NCI-H2081 (cell line): ENCODE measurements at regions not wholly inside any gene's neighbourhood (a gene's known extent, or its start where the extent isn't known, plus 50 kb on each side); places are given as distances from the start of the nearest gene placed in this dataset.
"Not testable (repeated sequence)": the region's sequence is repeated elsewhere in the genome, so short reads cannot be mapped to it uniquely, and the experiment has no call there.

Source experiments
- DNase-seq, 2 experiments: peaks; one replicate each; lab custom pipeline; 2025; lab: John Stamatoyannopoulos, UW

- no peak for DNase-seq
Measured at GRCh38 chr1:177891809-177892208, 78.0 kb downstream of the SEC16B start.

DNA sequence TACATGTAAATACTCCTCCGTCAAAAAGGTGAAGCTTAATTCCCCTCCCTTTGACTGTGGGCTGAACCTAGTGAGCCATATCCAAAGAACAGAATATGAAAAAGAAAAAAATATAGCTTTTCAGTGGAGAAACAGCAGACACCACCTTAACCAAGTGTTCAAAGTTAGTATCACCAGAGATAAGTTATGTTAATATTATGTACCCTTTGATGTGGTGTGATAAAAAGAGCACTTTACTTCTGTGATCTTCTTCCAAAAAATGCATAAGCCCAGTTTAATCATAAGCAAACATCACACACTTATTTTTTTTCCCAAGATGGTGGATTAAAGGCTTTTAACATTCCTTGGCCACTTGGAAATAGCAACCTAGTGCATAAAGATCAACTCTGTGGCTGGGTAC lies 79.4 kb downstream of the SEC16B start:
- no peak for DNase-seq

GRCh38 chr1:177884479-177885021 lies 85.3 kb downstream of the SEC16B start:
- DNase-seq, result no peak

GRCh38 chr1:177883581-177883980 lies 86.3 kb downstream of the SEC16B start:
- DNase-seq, result no peak

DNA sequence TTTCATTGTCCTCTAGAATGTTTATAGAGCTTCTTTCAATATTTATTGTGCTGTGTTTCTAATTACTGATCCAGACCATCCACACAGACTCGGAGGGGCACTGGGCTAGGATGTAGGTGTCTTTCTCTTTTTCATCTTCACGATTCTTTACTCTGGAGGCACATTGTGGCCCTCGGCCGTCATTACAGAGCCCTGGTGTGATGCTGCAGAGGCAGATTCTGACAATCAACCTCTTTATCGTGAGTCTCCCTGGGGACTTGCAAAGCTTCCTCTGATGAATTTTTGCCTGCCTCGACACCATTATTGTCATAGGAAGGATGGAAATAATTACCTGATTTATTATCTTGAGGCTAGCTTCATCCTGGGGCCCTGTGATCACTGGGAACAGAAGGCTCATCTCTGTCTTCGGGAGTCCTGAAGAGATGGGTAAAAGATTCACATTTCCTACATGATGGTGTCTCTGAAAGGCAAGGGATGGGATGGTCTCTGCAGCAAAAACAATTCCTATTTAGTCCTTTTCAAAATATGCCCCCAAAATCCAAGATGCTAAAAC lies 89.4 kb downstream of the SEC16B start:
- DNase-seq, result no peak

DNA sequence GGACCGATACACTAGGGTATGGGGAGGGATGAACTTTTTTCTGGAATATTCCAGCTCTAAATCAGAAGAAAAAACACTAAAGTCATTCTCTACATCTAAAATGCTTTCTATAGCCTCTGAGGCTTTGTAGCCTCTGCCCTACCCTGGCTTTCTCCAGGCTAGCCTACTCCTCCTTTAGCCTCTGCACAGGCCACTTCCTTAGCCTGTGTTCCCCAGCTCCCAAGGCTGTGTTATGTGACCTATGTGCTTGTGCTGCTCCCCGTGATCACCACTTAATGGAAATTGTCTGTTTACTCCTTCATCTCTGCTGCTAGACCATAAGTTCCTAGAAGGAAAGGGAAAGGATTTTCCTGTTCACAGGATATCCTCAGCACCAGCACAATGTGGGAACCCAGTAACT lies 92.8 kb downstream of the SEC16B start:
- no peak for DNase-seq

DNA sequence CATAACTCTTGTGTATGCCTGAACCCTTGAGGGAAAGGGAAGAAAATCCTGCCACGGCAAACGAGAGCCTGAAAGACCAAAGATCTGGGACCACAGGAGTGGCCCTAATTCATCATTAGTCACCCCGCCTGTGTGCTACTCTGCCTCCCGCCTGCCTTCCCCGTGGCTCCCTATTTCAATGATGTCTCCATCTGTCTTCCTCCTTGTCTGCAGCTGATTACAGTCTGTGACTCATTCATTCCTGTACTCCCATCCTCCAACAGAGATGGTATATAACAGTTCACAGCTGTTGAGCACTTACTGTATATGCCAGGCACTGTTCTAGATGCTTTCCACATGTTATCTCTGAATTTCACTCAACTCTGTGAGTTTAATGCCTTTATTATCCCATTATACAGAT lies 96.6 kb downstream of the SEC16B start:
- DNase-seq, result no peak

DNA sequence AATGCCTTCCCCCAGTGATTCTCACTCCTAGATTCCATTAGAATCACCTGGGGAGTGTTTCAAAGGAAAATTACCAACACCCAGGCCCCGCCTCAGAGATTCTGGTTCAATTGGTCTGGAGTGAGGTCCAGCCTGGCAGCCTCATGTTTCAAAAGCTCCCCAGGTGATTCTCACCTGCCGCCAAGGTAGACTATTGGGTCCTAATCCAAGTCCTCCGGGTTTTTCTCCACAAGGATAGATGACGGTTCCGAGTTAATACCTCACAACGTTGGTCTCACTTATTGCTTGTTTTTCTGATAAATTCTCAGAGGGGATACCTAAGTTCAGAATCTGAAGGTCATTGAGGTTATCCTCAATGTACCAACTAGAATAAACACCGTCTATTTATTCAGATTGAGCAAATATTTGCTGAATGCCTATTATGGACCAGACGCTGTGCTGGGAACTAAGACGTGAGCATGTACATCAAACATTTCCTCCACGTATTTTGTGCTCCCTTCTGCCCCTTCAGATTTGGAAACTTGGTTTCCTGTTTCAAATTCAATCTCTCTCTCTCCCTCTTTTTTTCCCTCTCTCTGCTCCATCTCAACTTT lies 97.5 kb downstream of the SEC16B start:
- DNase-seq, result peak in 1 of 2 experiments; percentile 40

- no peak for DNase-seq
Measured at GRCh38 chr1:177871613-177872307, 98.1 kb downstream of the SEC16B start.

GRCh38 chr1:177869586-177869985 lies 100.3 kb downstream of the SEC16B start:
- DNase-seq, result no peak

GRCh38 chr1:177869011-177869410 lies 100.8 kb downstream of the SEC16B start:
- DNase-seq, result not testable (repeated sequence)

DNA sequence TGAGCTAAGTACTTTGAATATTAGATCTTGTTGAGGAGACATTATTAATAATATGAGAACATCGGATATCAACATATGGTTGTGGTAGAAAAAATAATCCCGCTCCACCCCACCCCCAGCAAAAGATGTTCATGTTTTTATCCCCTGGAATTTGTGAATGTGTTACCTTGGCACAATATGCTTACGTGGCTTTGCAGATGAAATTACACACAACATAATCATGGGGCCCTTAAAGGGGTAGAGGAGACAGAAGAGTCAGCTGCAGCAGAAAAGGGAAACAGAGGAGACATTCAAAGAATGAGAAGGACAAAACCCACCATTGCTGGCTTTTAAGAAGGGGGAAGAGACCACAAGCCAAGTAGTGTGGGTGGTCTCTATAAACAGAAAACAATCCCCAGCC lies 104.1 kb downstream of the SEC16B start:
- DNase-seq, result no peak

DNA sequence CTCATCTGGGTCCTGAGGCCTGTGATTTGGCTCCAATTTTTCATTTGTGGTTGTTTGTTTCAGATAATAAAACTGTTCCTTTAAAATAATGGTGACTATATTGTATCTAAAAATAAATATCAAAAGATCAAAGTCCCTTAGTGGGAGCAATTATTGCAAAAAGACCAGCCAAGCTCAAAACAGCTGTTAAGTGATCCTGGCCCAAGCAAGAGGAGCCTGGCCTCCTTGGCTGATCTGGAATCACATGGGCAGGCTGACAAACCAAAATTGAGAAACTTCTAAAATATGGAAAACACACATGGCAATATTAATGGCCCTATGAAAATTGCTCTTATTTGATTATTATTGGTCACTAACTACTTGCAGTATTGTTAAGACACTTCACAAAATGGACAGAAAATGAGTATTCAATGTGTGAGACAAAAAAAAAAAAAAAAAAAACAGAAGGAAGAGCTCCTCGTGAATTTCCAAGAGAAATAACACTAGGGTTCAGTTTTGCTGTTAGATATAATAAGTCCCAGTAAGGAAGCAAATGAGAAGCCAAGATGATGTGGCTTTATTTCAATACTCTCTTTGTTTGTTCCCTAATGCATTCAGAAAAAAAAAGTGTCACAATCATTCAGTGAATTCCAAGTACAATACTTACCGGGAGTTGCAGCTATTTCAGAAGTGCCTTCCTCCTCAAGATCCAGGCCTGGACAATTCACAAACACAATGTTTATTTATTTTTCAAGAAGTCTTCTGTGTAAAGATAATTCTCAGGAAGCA lies 105.1 kb downstream of the SEC16B start:
- DNase-seq, result no peak

DNA sequence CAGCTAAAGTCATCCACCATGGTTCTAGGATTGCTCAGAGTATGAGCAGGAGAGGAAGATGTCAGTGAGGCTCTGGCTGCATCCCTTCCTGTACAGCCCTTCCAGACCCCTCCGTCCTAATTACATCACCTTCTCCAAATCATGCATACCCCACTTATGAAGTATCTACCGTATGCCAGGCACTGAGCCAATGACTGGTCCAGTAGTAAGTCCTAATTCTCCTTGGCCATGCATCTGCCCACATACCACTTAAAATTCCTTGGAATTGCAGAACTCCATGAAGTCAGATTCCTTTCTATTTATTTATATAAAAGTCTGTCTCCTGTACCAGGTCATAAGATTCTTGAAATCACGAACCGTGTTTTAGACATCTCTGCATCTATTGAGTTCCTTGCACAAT lies 106.1 kb downstream of the SEC16B start:
- no peak for DNase-seq

- no peak for DNase-seq
Measured at GRCh38 chr1:177862916-177863315, 106.9 kb downstream of the SEC16B start.

DNA sequence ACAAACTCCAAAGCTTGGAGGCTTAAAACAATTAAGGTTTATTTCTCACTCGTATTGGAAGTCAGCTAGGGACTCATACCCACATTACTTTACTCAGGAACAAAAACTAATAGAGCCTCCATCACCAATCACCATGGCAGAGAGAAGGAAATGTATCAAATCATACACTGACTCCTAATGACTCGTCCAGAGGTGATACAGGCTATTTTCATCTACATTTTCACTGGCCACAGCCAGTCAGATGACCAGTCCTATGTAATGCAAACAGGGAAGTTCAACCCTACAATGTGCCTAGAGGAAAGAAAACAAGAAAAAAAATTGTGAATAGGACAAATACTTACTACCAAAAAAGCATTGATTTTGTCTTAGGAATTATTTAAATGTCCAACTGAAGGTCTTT lies 110.3 kb downstream of the SEC16B start:
- DNase-seq, result no peak

DNA sequence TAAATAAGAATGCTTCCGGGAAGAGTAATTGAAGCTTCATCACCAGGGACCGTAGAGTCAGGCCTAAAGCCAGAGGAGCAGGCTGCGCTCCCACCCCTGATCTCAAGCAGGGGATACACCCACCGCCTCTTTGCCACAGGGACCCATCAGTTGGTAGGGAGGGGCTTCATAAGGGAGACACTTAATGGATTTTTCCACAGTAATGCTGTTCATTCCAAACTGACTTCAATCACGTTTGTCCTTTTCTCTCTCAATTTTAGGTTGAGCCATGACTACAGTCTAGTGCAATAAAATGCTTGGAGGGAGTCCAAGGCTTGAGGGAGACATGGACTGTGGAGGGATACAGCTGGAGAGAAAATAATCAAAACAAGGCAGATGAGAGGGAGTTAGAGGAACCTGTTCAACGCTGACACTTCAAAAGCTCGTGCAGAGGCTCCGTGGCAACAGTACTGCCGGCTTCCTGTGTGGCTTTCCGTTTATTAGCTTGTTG lies 111.5 kb downstream of the SEC16B start:
- DNase-seq, result peak; percentile 10 to 35

DNA sequence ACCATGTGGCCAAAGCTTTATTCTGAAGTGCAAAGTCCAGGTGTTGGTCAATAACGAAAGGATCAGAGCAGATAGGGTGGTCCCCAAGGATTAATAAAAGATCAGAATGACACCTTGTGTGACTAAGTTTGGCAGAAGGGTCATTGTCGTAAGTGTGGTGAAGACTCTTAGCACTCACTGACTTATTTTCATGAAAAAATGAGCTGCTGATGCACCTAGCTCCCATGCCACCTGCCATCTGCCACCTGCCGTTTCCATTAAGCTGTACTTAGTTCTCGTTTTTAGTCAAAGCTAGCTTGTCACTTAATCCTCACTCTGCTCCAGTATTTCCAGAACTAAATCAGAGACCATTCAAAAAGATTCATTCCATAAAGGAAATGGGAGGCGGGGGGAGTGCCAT lies 112.6 kb downstream of the SEC16B start:
- no peak for DNase-seq

- DNase-seq, result no peak
Measured at GRCh38 chr1:177854951-177855350, 114.9 kb downstream of the SEC16B start.

DNA sequence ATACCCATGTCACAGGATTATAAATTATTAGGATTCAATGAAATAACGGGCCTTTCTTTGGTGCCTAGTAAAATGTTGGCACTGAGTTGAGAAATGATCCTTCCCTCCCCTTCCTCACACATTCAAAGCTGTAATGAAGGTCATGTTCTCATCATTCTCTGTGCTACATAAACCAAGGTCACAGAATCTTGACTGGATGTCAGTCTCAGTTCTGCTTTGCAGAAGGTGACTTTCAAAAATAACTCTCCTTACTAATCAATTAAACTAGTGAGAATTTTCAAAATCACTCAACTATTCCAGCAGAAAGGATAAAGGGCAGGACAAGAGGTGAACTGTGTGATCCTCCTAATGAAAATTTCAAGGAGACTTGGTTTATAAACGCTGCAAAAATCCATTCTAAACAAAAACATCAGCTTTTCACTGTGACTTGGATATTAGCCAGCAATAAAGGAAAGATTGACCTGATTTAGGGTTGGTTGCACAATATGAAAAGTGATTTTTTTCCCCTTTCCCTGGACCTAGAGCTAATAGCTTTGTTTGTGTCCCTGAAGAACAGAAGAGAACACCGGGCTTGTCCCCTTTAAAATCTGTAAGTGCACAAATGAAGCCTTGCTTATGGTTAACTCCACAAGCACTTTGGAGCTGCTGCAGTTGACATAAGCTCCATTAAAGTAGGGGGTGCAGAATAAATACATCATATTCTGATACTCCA lies 120.1 kb downstream of the SEC16B start:
- no peak for DNase-seq

GRCh38 chr1:177849130-177849529 lies 120.7 kb downstream of the SEC16B start:
- DNase-seq, result no peak

GRCh38 chr1:177848577-177848976 lies 121.3 kb downstream of the SEC16B start:
- no peak for DNase-seq
